Hindlimb muscle (tissue), 1 donor: ENCODE measurements at regions not wholly inside any gene's neighbourhood (a gene's known extent, or its start where the extent isn't known, plus 50 kb on each side); places are given as distances from the start of the nearest gene placed in this dataset.
"Not testable (repeated sequence)": the region's sequence is repeated elsewhere in the genome, so short reads cannot be mapped to it uniquely, and the experiment has no call there.

Experiments used
- DNase-seq: peaks from one replicate; pipeline ENCODE4 v3.0.0-alpha.2; 2013

DNA sequence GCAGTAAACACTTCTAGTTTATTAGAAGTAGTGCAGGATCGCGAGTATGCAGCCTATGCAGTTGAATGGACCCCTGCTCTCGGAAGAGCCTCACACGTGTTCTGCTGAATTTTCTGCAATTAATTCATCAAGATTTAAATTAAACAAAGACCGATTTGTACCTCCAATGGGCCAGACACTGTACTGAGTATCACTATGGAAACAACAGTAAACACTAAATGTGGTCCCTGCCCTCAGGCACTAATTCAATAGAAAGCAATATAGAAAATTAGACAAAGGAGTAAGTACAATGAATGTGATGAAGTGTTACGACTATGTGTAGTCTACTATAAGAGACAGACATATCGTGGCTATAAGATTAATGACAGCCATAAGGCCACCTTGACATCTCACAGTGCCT, 740.3 kb upstream of the FRG1 start:
- no peak for DNase-seq

DNA sequence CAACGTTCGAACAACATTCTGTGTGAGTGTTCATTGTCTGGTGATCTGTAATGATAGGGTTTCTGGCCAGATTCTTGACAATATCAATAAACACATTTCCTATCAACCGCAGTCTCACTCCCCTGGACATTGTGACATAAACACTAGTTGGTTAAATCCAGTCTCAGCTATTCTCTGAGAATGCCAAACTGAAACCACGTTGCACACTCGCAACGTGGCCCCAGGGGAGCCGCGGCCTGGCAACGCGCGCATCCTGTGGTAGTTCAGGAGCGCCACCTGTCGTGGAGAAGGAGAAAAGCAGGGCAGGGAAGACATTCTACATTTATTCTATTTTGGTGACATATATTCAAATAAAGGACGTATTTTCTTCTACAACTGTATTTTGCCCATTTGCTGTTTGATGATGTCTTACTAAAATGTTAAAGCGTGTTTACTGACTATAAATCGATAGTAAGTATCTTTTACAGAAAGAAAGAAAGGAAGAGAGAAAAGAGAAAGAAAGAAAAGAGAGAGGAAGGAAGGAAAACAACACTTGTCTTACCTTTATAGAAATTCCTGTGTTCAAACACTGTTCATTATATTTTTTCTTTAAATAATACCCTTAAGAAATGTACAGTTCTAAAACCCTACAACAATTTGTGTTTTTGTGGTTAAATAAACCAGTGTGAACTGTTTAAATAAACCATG, 738.3 kb upstream of the FRG1 start:
- DNase-seq = peak; percentile 71

GRCh38 chr4:189202869-189203271, 737.8 kb upstream of the FRG1 start:
- no peak for DNase-seq

DNA sequence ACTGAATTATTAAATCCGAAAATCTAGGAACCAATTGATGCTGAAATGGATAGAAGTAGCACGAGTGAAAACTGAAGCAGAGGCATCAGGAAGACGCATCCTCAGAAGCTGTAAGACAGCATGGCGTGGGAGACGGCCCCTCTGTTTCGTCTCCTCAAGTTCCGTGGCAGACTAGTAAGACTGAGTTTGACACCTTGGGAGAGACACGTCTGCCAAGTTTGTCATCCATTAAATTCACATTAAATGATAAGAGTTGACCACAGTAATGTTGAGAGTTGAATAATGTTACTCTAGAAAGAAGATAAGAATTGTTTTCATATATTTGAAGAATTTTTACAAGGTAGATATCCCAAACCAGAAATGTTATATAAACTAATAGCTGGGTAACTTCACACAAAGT, 736.1 kb upstream of the FRG1 start:
- no peak for DNase-seq

DNA sequence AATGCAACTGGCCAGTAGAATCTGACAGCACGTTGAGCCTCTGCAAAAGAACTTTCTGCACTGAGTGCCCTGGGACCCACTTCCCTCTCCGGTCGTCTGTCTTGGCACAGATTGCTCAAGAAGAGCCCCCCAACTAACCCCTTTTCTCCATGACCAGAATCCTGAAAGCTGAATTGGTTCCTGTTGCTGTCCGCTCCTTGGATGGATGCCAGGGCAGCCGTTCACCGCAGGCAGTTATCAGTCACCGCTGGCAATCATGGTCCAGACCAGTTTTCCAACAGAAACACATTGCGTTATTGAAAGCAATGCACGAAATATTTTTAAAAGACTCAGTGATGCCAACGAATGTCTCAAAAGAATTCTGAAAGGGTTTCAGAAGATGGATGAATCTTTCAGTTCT, 733.7 kb upstream of the FRG1 start:
- DNase-seq = no peak

DNA sequence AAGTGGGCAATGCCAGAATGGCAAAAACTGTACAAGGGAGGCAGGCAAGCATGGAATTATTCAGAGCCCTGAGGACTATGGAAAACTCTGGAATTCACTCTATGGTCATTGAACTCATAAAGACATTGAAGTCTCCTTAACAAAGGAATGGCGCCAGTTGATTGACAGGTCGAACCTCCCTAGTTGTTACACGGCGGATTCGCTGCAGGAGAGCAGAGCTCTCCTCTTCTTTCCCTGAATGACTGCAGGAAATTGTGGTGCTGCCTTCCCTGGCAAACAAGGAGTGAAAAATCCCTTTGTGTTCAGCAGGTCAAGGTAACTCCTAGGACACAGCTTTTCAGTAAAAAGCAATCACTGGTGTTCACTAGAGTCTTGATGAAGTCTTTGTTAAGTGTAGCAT, 732.8 kb upstream of the FRG1 start:
- no peak for DNase-seq

GRCh38 chr4:189215574-189215973, 725.1 kb upstream of the FRG1 start:
- no peak for DNase-seq

GRCh38 chr4:189221691-189222090, 719.0 kb upstream of the FRG1 start:
- no peak for DNase-seq

DNA sequence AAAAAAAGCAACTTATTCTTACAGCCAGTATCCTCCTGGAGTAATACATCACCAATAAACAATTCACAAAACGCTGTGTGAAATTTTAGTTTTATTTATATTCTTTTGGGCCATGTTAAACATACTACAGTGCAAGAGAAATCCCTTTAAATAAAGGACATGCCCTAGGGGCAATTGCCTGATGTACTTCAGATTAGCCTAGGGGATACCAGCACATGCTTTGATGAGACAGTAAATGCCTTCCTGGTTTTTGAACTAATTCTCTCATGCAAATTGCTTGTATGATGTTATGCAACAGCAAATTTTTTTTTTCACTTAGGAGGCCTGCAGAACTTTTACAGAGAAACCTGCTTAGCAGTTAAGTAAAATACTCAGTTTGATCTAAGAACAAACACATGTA, 711.9 kb upstream of the FRG1 start:
- DNase-seq = no peak

DNA sequence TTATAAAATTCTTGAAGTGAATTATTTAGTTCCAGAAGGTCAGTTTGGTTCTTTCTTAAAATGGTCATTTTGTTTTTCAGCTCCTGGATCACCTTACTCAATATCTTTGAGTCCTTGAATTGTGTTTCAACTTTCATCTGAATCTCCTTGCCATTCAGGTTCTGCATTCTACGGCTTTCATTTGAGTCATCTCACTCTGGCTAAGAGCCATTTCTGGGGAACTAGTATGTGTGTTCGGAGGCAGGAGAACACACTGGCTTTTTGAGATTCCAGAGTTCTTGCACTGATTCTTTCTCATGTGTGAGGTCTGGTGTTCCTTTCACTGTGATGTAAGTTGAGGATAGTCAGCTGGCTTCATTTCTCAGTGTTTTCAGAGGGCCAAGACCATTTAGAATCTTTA, 708.4 kb upstream of the FRG1 start:
- DNase-seq = no peak

GRCh38 chr4:189233754-189234153, 706.9 kb upstream of the FRG1 start:
- DNase-seq = not testable (repeated sequence)

DNA sequence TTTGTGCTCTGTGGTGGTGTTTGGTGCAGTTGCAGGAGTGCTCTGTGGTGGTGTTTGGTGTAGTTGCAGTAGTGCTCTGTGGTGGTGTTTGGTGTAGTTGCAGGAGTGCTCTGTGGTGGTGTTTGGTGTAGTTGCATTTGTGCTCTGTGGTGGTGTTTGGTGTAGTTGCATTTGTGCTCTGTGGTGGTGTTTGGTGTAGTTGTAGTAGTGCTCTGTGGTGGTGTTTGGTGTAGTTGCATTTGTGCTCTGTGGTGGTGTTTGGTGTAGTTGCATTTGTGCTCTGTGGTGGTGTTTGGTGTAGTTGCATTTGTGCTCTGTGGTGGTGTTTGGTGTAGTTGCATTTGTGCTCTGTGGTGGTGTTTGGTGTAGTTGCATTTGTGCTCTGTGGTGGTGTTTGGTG, 705.7 kb upstream of the FRG1 start:
- not testable (repeated sequence) for DNase-seq

- no peak for DNase-seq
Measured at GRCh38 chr4:189235599-189235998, 705.1 kb upstream of the FRG1 start.

DNA sequence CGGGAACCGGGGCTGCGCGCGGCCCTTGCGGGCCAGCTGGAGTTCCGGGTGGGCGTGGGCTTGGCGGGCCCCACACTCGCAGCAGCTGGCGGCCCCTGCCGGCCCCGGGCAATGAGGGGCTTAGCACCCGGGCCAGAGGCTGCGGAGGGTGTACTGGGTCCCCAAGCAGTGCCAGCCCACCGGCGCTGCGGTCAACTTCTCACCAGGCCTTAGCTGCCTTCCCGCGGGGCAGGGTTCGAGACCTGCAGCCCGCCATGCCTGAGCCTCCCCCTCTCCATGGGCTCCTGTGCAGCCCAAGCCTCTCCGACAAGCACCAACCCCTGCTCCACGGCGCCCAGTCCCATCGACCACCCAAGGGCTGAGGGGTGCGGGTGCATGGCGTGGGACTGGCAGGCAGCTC, 704.4 kb upstream of the FRG1 start:
- not testable (repeated sequence) for DNase-seq

DNA sequence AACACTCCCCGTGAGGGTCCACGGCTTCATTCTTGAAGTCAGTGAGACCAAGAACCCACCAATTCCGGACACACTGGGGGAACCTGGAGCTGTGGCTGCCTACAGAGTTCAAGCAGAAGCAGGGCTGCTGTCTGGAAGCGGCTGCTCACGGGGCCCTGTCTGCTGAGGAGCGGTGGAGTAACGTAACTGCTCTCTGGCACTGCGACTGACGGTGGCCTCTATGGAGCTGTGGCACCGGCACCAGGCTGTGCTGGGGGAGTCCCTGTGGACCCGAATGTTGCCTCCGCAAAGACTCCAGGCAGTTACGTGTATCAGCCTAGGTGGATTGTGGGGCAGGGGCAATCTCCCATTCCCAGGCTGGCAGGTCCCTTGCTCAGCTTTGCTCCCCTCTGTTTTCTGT, 703.3 kb upstream of the FRG1 start:
- no peak for DNase-seq

- DNase-seq = no peak
Measured at GRCh38 chr4:189255636-189256035, 685.0 kb upstream of the FRG1 start.

DNA sequence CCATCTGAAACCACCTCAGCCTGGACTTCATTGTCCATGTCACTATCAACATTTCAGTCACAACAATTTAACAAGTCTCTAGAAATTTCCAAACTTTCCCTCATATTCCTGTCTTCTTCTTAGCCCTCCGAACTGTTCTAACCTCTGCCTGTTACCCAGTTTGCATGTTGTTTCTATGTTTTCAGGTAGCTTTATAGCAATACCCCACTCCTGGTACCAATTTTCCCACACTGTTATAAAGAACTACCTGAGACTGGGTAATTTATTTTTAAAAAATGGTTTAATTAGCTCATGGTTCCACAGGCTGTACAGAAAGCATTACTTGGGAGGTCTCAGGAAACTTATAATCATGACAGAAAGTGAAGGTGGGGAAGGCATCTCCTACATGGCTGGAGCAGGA, 679.2 kb upstream of the FRG1 start:
- DNase-seq = no peak

DNA sequence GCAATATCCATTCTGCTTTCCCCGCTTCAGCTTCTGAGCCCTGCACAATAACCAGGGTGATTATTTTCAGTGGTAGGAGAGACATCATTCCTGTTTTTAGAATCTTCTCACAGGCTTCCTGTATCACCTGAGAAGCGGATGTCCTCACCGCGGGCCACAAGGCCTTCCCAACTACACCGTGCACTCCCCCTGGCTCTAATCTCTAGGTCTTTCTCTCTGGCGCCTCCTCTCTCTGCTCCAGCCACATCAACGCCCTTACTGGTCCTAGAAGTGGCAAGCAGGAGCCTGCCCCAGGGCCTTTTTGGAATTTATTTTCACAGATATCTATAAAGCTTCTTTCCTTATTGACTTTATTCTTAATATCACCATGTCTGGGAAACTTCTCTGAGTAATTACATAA, 675.2 kb upstream of the FRG1 start:
- no peak for DNase-seq

DNA sequence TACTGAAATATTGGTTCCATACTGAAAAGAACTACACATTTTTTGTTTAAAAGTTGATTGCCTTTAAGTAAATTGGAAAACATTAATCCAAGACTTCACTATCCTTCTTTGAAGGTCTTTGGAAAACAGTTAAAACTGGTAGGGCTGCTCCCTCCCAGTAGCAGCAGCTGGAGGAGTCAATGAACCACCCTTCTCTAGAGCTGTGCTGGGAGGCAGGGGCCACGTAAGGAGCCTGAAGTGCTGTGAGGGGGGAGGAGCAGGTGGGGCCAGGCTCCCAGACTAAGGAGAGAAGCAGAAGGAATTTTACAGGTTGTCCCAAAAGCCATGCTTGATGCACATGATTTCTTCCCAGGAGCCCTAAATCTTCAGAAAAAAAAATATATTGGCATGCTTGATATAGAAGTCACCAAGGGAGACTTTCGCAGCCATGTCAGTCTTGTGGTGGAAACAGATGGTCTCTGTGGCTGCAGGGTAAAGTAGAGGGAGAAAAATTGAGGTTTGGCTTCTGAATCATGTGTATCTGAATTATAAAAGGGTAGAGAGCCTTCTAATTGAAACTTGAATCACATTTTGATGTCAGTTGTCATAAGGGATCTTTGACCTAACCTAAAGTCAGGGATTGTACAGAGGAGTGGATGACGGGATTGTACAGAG, 673.2 kb upstream of the FRG1 start:
- no peak for DNase-seq

DNA sequence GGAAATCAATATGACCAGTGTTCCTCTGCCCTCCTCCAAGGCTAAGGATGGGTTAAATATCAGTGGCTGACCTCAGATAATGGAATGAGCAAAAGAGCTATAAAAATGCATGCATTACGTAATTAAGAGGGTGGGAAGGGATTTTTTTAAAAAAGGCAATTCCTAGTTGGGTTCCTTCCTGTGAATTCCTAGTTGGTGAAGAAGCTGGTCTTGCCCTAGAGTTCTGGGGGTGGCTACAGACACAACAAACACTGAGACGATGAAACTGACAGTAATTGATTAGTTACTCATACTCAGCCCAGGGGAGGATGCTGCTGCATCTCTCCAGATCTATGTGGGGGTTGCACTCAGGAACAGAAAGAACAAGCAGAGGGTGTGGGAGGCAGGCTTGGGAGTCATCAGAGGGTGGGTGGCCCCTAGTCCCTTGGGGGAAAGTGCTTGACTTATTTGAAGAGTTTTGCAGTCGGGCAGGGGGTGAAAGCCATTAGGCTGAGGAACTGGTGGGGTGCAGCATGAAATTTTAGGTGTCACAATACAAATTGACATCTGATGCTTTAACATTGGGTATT, 662.0 kb upstream of the FRG1 start:
- no peak for DNase-seq

DNA sequence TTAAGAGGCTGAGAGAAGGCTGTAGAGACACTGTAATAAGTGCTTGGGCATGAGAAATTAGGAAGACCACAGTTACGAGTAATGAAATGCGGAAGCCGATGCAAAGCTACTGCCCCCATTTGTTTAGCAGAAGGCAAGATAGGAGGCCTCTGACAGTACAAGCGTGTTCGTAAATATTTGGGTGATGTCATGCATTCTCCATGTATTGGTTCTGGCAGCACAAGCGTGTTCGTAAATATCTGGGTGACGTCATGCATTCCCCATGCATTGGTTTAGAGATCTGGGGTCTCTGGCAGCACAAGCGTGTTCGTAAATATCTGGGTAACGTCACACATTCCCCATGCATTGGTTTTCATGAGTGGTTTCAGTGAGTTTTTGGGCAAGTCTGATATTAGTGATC, 661.5 kb upstream of the FRG1 start:
- no peak for DNase-seq

- no peak for DNase-seq
Measured at GRCh38 chr4:189285377-189285776, 655.3 kb upstream of the FRG1 start.

DNA sequence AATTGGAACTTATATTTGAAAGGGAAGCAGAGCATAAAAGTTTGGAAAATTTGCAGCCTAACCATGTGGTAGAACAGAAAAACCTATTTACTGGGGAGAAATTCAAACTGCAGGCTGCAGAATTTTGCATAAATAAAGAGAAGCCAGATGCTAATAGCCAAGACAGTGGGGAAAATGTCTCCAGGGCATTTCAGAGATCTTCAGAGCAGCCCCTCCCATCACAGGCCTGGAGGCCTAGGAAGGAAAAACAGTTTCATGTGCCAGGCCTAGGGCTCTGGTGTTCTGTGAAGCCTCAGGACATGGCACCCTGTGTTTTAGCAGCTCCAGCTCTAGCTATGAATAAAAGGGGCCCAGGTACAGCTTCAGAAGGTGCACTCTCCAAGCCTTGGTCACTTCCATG, 648.7 kb upstream of the FRG1 start:
- no peak for DNase-seq

GRCh38 chr4:189293459-189293858, 647.2 kb upstream of the FRG1 start:
- no peak for DNase-seq
